HG02623 (cell line): ENCODE measurements at regions not wholly inside any gene's neighbourhood (a gene's known extent, or its start where the extent isn't known, plus 50 kb on each side); places are given as distances from the start of the nearest gene placed in this dataset.

Experiments
- ATAC-seq: cut with Tn5 transposase; IDR thresholded peaks from one replicate; pipeline ENCODE4 v1.9.1; 2021; ENCODE audit warnings: moderate library complexity; ENCODE audit not compliant: unreplicated experiment

DNA sequence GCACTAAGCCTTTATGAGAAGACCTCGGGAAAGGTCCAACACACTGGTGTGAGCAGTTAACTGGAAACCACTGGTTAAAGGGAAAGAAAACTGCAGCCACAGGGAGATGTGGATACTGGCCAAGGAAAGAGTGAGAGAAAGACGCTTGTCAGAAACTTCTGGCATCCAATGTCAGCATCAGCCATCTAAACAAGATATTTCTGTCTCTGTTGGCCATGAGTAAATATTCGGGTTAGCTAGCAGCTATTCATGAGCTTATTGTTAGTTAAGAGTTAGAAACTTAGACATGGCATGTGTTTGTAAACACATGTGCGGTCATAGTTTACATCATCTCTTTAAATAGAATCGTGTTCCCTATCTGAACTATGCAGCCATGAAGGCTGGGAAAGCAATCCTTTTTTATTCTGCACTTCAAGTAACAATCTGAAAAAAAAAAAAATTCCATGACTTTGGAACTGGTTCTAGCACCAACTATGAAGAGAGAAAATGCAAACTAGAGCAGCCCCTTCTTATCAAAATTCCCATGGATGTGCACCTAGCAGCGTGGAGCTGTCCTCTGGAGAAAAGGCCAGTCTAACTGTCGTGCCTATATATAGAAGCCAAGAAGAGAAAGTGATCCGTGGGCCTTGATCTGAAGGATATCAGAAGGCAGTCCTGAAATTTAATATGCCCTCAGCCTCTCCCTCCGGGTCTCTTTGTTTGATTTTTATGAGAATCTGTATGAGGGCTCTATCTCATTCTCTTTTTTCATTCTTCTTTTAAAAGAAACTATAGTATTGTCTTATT, 84.0 kb upstream of the RFX8 start:
- ATAC-seq = no peak

DNA sequence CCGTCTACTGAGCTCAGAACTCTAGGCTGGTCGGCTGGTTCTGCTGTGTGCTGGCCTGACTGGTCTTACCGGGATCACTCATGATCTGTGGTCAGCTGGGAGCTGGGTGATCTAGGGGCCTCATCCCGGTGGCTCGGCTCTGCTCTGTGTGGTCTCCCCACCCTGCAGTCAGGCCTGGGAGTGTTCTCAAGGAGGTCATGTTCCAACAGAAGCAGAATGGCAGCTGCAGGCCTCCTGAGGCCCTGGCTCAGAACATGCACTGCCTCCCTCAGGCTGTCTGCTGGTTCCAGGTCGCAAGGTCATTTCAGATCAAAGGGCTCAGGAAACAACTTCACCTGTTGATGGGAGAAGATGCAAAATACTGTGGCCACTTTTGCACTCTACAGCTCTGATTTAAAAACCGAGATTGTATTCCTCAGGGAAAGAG, 81.1 kb upstream of the RFX8 start:
- ATAC-seq = no peak

DNA sequence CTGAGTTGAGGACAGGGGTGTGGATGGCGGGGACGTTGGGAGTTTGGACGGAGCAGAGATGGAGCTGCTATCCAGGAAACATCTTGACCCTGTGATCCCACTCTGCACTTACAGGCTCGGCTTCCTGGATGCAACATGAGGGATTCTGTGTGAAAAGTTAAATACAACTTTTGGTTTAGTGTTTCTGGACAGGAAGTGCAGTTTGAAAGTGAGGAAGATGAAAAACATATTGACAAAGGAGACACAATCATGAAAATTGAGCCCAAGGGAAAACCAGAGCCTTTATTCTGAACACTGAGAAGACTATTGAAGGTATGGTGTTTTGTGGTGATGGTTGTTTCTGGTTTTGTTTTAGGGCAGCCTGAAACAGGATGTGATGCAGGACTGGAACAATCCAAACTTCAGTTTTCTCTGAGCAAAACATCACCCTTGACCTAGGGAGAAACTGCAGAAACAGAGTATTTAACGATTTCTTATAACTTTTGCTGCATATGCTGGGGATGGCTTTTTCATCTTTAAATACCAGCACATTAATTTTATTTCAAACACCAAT, 76.5 kb upstream of the RFX8 start:
- no peak for ATAC-seq

DNA sequence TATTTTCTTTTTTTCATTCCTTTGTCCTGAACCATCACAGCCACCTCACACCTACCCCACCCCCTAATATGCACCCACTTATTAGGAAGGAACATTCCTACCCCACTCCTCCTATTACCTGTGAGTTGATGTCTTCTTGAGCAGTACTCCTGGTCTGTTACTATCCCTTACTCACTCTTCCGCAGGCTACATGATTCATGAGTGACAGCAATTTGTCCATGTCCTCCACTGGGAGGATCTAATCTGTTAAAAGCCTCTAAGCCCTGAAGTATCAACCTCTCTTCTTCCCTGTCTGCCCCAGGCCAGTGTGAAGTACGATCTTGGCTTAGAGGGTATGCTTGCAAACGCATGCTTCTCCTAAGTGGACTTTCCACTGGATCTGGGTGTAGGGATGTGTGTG, 75.6 kb upstream of the RFX8 start:
- ATAC-seq = no peak

DNA sequence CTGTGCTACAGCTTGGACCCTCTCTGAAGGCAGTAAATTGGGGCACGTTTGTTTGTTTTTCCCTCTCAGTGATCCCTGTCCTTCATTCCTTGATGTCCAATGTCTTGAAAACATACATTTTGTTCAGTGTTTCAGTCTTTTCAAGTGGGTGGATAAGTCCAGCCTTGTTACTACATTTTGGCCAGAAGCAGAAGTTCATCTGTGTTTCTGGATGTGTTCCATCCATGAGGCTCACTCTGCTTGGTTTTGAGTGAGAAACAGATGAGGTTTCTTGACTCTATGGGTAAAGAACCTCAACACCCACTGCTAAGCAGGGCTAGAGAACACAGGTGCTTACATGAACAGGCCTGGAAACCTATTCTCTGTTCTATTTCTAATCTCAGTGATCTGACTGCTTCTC, 74.5 kb upstream of the RFX8 start:
- no peak for ATAC-seq

DNA sequence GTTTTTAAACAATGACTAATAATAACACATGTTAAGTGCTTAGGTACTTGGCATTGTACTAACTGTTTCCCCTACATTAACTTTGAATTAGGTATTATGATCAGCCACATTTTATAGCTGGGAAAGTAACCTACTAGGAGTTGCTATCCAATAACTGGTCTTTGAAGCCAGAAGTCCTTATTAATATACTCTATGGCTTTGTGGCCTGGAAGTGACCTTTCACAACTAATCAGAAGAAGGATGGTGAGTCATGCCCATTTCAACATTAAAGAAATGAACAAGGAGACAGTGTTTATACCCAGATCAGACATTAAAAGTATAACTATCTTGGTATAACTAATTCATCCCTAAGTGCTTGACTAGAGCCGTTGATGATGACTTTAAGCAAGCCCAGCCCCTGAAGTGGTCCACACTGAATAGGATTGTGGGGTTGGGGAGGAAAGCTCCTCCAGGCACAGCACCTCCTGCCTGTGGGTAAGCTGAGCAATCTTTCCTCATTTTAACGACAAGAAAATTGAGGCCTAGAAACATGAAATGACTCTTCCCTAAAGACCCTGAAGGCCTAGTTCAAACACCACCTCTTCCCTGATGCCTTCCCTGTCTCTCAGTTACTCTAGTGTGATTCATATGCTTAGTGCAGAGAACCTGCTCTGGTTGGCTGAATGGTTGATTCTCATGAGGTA, 71.6 kb upstream of the RFX8 start:
- ATAC-seq = no peak

- no peak for ATAC-seq
Measured at GRCh38 chr2:101545950-101546349, 71.0 kb upstream of the RFX8 start.

- no peak for ATAC-seq
Measured at GRCh38 chr2:101540518-101540917, 65.6 kb upstream of the RFX8 start.

- ATAC-seq = no peak
Measured at GRCh38 chr2:101538076-101538475, 63.2 kb upstream of the RFX8 start.

- no peak for ATAC-seq
Measured at GRCh38 chr2:101534149-101534611, 59.3 kb upstream of the RFX8 start.

- ATAC-seq = no peak
Measured at GRCh38 chr2:101533561-101534148, 58.7 kb upstream of the RFX8 start.

- no peak for ATAC-seq
Measured at GRCh38 chr2:101528501-101528900, 53.6 kb upstream of the RFX8 start.

DNA sequence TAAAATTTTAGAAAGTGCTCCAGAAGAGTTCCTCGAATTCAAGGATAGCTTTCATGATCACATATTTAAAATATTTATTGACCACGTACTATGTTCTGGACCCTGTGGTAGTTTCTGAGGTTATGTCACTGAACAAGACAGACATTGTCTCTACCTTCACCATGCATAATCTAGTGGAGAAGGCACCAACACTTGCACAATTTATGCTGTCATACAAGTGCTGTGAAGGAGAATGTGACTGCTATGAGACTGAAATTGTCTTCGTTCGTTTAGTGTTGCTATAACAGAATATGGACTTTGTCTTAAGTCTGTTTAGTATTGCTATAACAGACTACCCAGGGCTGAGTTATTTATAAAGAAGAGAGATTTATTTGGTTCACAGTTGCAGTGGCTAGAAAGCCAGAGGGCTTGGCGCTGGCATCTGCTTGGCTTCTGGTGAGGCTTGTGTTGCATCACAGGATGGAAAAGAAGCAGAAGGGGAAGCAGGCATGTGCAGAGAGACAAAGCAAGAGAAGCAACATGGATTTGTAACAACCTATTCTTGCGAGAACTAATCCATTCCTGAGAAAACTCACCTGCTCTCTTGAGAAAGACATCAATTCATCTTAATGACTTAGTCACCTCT, 50.0 kb upstream of the RFX8 start:
- no peak for ATAC-seq
